ENCODE measurements at regions not wholly inside any gene's neighbourhood (a gene's known extent, or its start where the extent isn't known, plus 50 kb on each side); places are given as distances from the start of the nearest gene placed in this dataset.
"Not testable (repeated sequence)": the region's sequence is repeated elsewhere in the genome, so short reads cannot be mapped to it uniquely, and the experiment has no call there.

GRCh38 chr10:118805146-118805545 lies 50.4 kb upstream of the CACUL1 start:
- DNase-seq = no peak

- DNase-seq = no peak
Measured at GRCh38 chr10:118807512-118808305, 52.9 kb upstream of the CACUL1 start.

- DNase-seq = no peak
Measured at GRCh38 chr10:118808601-118809356, 54.0 kb upstream of the CACUL1 start.

GRCh38 chr10:118809357-118810220 lies 54.8 kb upstream of the CACUL1 start:
- no peak for DNase-seq

GRCh38 chr10:118810796-118811505 lies 56.2 kb upstream of the CACUL1 start:
- DNase-seq = no peak

GRCh38 chr10:118811675-118812392 lies 57.1 kb upstream of the CACUL1 start:
- DNase-seq = no peak

GRCh38 chr10:118812393-118812740 lies 57.6 kb upstream of the CACUL1 start:
- no peak for DNase-seq

- not testable (repeated sequence) for DNase-seq
Measured at GRCh38 chr10:118813001-118813400, 58.2 kb upstream of the CACUL1 start.

- DNase-seq = no peak
Measured at GRCh38 chr10:118816471-118817168, 61.9 kb upstream of the CACUL1 start.

- DNase-seq = no peak
Measured at GRCh38 chr10:118817328-118818068, 62.7 kb upstream of the CACUL1 start.

GRCh38 chr10:118818621-118819221 lies 64.0 kb upstream of the CACUL1 start:
- peak; percentile 59 for DNase-seq

GRCh38 chr10:118820326-118821116 lies 65.8 kb upstream of the CACUL1 start:
- DNase-seq = no peak

GRCh38 chr10:118823256-118823907 lies 68.6 kb upstream of the CACUL1 start:
- DNase-seq = no peak

- DNase-seq = no peak
Measured at GRCh38 chr10:118827053-118827452, 72.3 kb upstream of the CACUL1 start.

- DNase-seq = no peak
Measured at GRCh38 chr10:118827466-118828155, 72.8 kb upstream of the CACUL1 start.

GRCh38 chr10:118832241-118832651 lies 77.5 kb upstream of the CACUL1 start:
- no peak for DNase-seq

GRCh38 chr10:118834370-118834769 lies 79.6 kb upstream of the CACUL1 start:
- DNase-seq = not testable (repeated sequence)

- peak; percentile 67 for DNase-seq
Measured at GRCh38 chr10:118835682-118836326, 81.0 kb upstream of the CACUL1 start.

Measured in NCI-H345 (cell line).